Lung (tissue), 11 donors: ENCODE measurements at regions not wholly inside any gene's neighbourhood (a gene's known extent, or its start where the extent isn't known, plus 50 kb on each side); places are given as distances from the start of the nearest gene placed in this dataset.
"Not testable (repeated sequence)": the region's sequence is repeated elsewhere in the genome, so short reads cannot be mapped to it uniquely, and the experiment has no call there.

Source experiments
- ATAC-seq: fragments of 200-7000 bp; cut with Tn5 transposase; one replicate; pipeline ENCODE4 v1.9.1; 2020; ENCODE audit warnings: moderate number of reproducible peaks; ENCODE audit not compliant: insufficient read depth, low FRiP score
- DNase-seq, 3 donors: peaks; one replicate each; pipeline ENCODE4 v3.0.0-alpha.2; 2013 to 2017
- H3K27ac ChIP-seq, 2 donors: one replicate each; pipeline ENCODE4 v1.5.1; 2013; ENCODE audit warnings: mild to moderate bottlenecking in 2 of 2, moderate library complexity in 2 of 2, control low read depth in 1 of 2, inconsistent platforms in 1 of 2, low read depth in 1 of 2, low read length in 1 of 2
- H3K27me3 ChIP-seq, 3 donors: one replicate each; pipeline ENCODE4 v1.5.1; 2013; ENCODE audit warnings: low read length in 2 of 3; ENCODE audit not compliant: control insufficient read depth in 3 of 3, insufficient read depth in 3 of 3
- H3K36me3 ChIP-seq, 4 donors: one replicate each; pipeline ENCODE4 v1.5.1; 2013; ENCODE audit warnings: low read length in 4 of 4, mild to moderate bottlenecking in 1 of 4, moderate library complexity in 1 of 4; ENCODE audit not compliant: control insufficient read depth in 4 of 4, insufficient read depth in 4 of 4
- H3K4me1 ChIP-seq, 5 donors: one replicate each; pipeline ENCODE4 v1.5.1; 2013; ENCODE audit warnings: low read length in 5 of 5, mild to moderate bottlenecking in 2 of 5, moderate library complexity in 1 of 5; ENCODE audit not compliant: control insufficient read depth in 5 of 5, insufficient read depth in 5 of 5
- H3K4me3 ChIP-seq: one replicate; pipeline ENCODE4 v1.5.1; 2013; ENCODE audit warnings: mild to moderate bottlenecking, control low read depth, moderate library complexity
- H3K9ac ChIP-seq, 2 donors: one replicate each; pipeline ENCODE4 v1.5.1; 2013; ENCODE audit warnings: low read length in 2 of 2, control low read depth in 1 of 2; ENCODE audit not compliant: insufficient read depth in 1 of 2
- H3K9me3 ChIP-seq, 4 donors: one replicate each; pipeline ENCODE4 v1.5.1; 2013; ENCODE audit warnings: low read length in 3 of 4, mild to moderate bottlenecking in 1 of 4, moderate library complexity in 1 of 4; ENCODE audit not compliant: control insufficient read depth in 4 of 4, insufficient read depth in 3 of 4
- CTCF ChIP-seq: IDR thresholded peaks from 2 replicates; pipeline ENCODE4 v1.5.1; 2012; ENCODE audit warnings: mild to moderate bottlenecking; ENCODE audit errors: control extremely low read depth, extremely low read depth
- WGBS, 2 donors: extraction: QIAGEN DNeasy Blood & Tissue Kit; methylation state at CpG; one replicate each; pipeline ENCODE4 v1.1.7; 2013; 5-methylcytosine and 5-hydroxymethylcytosine counted together
- donor health status: control.
- donor health status: control.
- donor health status: Bipolar disorder and iron deficiency.
- donor health status: healthy.
- donor health status: DM: yes; HTN: yes; CAD: no.

GRCh38 chr2:51918113-51918512 lies 886.2 kb upstream of the NRXN1 start:
- no peaks in the 10 kb centered on the region for H3K4me1 ChIP-seq
- H3K4me3 ChIP-seq: no peak overlapping the region
- DNase-seq (no peak), ATAC-seq (no peak)
- no peaks in the 10 kb centered on the region for H3K36me3 ChIP-seq
- H3K27ac ChIP-seq: no peak overlapping the region
- no peak for TF ChIP-seq CTCF
- no peaks in the 10 kb centered on the region for H3K27me3 ChIP-seq
- no peak overlapping the region for H3K9ac ChIP-seq
- 66 to 71% methylated on average over 3 of the region's 3 CpGs for WGBS, 2 donors
- peaks cover 0 to 11% (median 3%) of the 10 kb centered on the region in 4 donors for H3K9me3 ChIP-seq

GRCh38 chr2:51903728-51904127 lies 871.8 kb upstream of the NRXN1 start:
- no peaks in the 10 kb centered on the region for H3K9me3 ChIP-seq
- H3K4me3 ChIP-seq: no peak overlapping the region
- no peaks in the 10 kb centered on the region for H3K27me3 ChIP-seq
- WGBS, 2 donors: 40 to 49% methylated on average over 1 of the region's 1 CpG
- TF ChIP-seq CTCF: no peak
- H3K4me1 ChIP-seq: no peaks in the 10 kb centered on the region
- ATAC-seq (no peak), DNase-seq (no peak)
- no peak overlapping the region for H3K9ac ChIP-seq
- H3K36me3 ChIP-seq: no peaks in the 10 kb centered on the region
- no peak overlapping the region for H3K27ac ChIP-seq

- DNase-seq: no peak
- Histone ChIP-seq H3K4me1 (no peaks in the 10 kb centered on the region), H3K9ac (no peak overlapping the region), H3K27ac (no peak overlapping the region), H3K36me3 (no peaks in the 10 kb centered on the region), H3K27me3 (no peaks in the 10 kb centered on the region), H3K4me3 (no peak overlapping the region), H3K9me3 (no peaks in the 10 kb centered on the region)
- TF ChIP-seq CTCF: no peak
- ATAC-seq: no peak
Measured at GRCh38 chr2:51899643-51900042, 867.7 kb upstream of the NRXN1 start.

GRCh38 chr2:51894584-51894983 lies 862.7 kb upstream of the NRXN1 start:
- not testable (repeated sequence) for H3K9ac ChIP-seq, H3K4me1 ChIP-seq, H3K27ac ChIP-seq, H3K4me3 ChIP-seq, DNase-seq, ATAC-seq, H3K36me3 ChIP-seq, H3K9me3 ChIP-seq, H3K27me3 ChIP-seq
- WGBS, 2 donors: 80 to 81% methylated on average over 3 of the region's 3 CpGs
